GM23338 (cell line): ENCODE measurements at regions not wholly inside any gene's neighbourhood (a gene's known extent, or its start where the extent isn't known, plus 50 kb on each side); places are given as distances from the start of the nearest gene placed in this dataset.
A peak's percentile ranks its signal among the peaks of the same experiment; 100 is the strongest.

ENCODE experiments used
- ATAC-seq: fragments of 200-7000 bp; cut with Tn5 transposase; 3 replicates; pipeline ENCODE4 v1.9.1; 2020
- DNase-seq: peaks from one replicate; pipeline ENCODE4 v3.0.0-alpha.2; 2015; ENCODE audit warnings: low spot score
- H2AFZ ChIP-seq: fragments of 200-600 bp; sonication (generic); 2 replicates; pipeline ENCODE4 v1.8.0; 2016; ENCODE audit warnings: antibody characterized with exemption, mild to moderate bottlenecking, moderate library complexity
- H3F3A ChIP-seq: fragments of 200-600 bp; sonication (generic); replicated peaks from 2 replicates; pipeline ENCODE4 v1.8.0; 2017; ENCODE audit warnings: antibody characterized with exemption, mixed run types, low read depth
- H3K27ac ChIP-seq: fragments of 200-600 bp; sonication (generic); 2 replicates; pipeline ENCODE4 v1.6.1; 2016; ENCODE audit warnings: low read depth
- H3K27me3 ChIP-seq: fragments of 200-600 bp; sonication (generic); 2 replicates; pipeline ENCODE4 v1.8.0; 2016; ENCODE audit warnings: mild to moderate bottlenecking, mixed run types, moderate library complexity; ENCODE audit not compliant: insufficient read depth
- H3K36me3 ChIP-seq: fragments of 200-600 bp; sonication (generic); 2 replicates; pipeline ENCODE4 v1.8.0; 2016; ENCODE audit warnings: mild to moderate bottlenecking; ENCODE audit not compliant: insufficient read depth
- H3K4me1 ChIP-seq: fragments of 200-600 bp; sonication (generic); 2 replicates; pipeline ENCODE4 v1.8.0; 2016; ENCODE audit warnings: mild to moderate bottlenecking, moderate library complexity; ENCODE audit not compliant: insufficient read depth
- H3K4me2 ChIP-seq: fragments of 200-600 bp; sonication (generic); 2 replicates; pipeline ENCODE4 v1.7.1; 2017; ENCODE audit warnings: mixed run types
- H3K4me3 ChIP-seq: fragments of 200-600 bp; sonication (generic); 2 replicates; pipeline ENCODE4 v1.6.1; 2016; ENCODE audit warnings: mixed run types
- H3K79me2 ChIP-seq: fragments of 200-600 bp; sonication (generic); replicated peaks from 2 replicates; pipeline ENCODE4 v1.8.0; 2017; ENCODE audit warnings: mild to moderate bottlenecking; ENCODE audit not compliant: insufficient read depth
- H3K9me2 ChIP-seq: fragments of 200-600 bp; sonication (generic); 2 replicates; pipeline ENCODE4 v1.8.0; 2017; ENCODE audit not compliant: insufficient read depth
- H4K20me1 ChIP-seq: fragments of 200-600 bp; sonication (generic); replicated peaks from 2 replicates; pipeline ENCODE4 v1.8.0; 2017; ENCODE audit warnings: mild to moderate bottlenecking; ENCODE audit not compliant: insufficient read depth
- H3K27ac Mint-ChIP-seq: 2 replicates; pipeline ENCODE4 v1.8.0; 2020; ENCODE audit warnings: inconsistent platforms, mild to moderate bottlenecking, moderate library complexity, mixed read lengths
- H3K27me3 Mint-ChIP-seq: 3 replicates; pipeline ENCODE4 v1.8.0; 2022; ENCODE audit warnings: low read depth, mild to moderate bottlenecking, moderate library complexity, mixed read lengths, inconsistent platforms; ENCODE audit not compliant: insufficient read depth, poor library complexity
- H3K36me3 Mint-ChIP-seq: 3 replicates; pipeline ENCODE4 v1.8.0; 2021; ENCODE audit warnings: low read depth, mild to moderate bottlenecking, inconsistent platforms, moderate library complexity, mixed read lengths
- H3K4me1 Mint-ChIP-seq: 3 replicates; pipeline ENCODE4 v1.8.0; 2020; ENCODE audit warnings: mild to moderate bottlenecking, inconsistent platforms, mixed read lengths
- H3K4me3 Mint-ChIP-seq: 3 replicates; pipeline ENCODE4 v1.8.0; 2021; ENCODE audit warnings: moderate library complexity, mild to moderate bottlenecking, inconsistent platforms, mixed read lengths
- H3K9me3 Mint-ChIP-seq: 3 replicates; pipeline ENCODE4 v1.8.0; 2020; ENCODE audit warnings: moderate library complexity, mild to moderate bottlenecking, inconsistent platforms, mixed read lengths
- CTCF ChIP-seq, 2 experiments: fragments of 200-600 bp in 1 of 2; sonication (generic) in 1 of 2; conservative IDR thresholded peaks; 2 replicates each; pipeline versions ENCODE4 v1.5.1 to v1.6.1; 2016 to 2017; ENCODE audit warnings: antibody characterized with exemption in 2 of 2, low read depth in 2 of 2, mild to moderate bottlenecking in 2 of 2, moderate library complexity in 1 of 2
- EZH2 ChIP-seq: fragments of 200-600 bp; sonication (generic); IDR thresholded peaks from one replicate; pipeline ENCODE4 v1.8.0; 2017; ENCODE audit warnings: antibody characterized with exemption, mild to moderate bottlenecking, low read depth; ENCODE audit not compliant: unreplicated experiment
- EZH2phosphoT487 ChIP-seq: fragments of 200-600 bp; sonication (generic); IDR thresholded peaks from one replicate; pipeline ENCODE4 v1.8.1; 2018; ENCODE audit warnings: antibody characterized with exemption; ENCODE audit not compliant: unreplicated experiment
- JUNB ChIP-seq: IDR thresholded peaks from one replicate; pipeline ENCODE4 v1.6.1; 2016; ENCODE audit warnings: antibody characterized with exemption; ENCODE audit not compliant: unreplicated experiment
- POLR2AphosphoS5 ChIP-seq: IDR thresholded peaks from 2 replicates; pipeline ENCODE4 v1.6.1; 2016; ENCODE audit warnings: antibody characterized with exemption, low read depth
- ZNF114 ChIP-seq: fragments of 250-450 bp; sonication (Bioruptor Pico); IDR thresholded peaks from 2 replicates; pipeline ENCODE4 v1.5.0; 2020; ENCODE audit warnings: mild to moderate bottlenecking, moderate library complexity
- ZNF462 ChIP-seq: fragments of 250-450 bp; sonication (Bioruptor Pico); IDR thresholded peaks from 2 replicates; pipeline ENCODE4 v1.5.0; 2020; ENCODE audit warnings: mild to moderate bottlenecking, moderate library complexity

GRCh38 chr2:163877316-163877715 lies 141.5 kb upstream of the FIGN start:
- H3K4me2 ChIP-seq, result no peak overlapping the region

More at GRCh38 chr2:163877316-163877715, 141.5 kb upstream of the FIGN start:
- H3F3A ChIP-seq, result no peaks in the 10 kb centered on the region
- H3K4me3 ChIP-seq, result no peak overlapping the region
- H3K27ac ChIP-seq, result no peak overlapping the region
- H3K9me3 Mint-ChIP-seq, result peaks cover 3% of the 10 kb centered on the region; the same call in 1 of the 3 replicates
- H3K36me3 Mint-ChIP-seq, result no peaks in the 10 kb centered on the region
- H3K4me1 ChIP-seq, result peaks cover 3% of the 10 kb centered on the region; the same call in 1 of the 2 replicates
- no peaks in the 10 kb centered on the region for H3K9me2 ChIP-seq
- H3K4me3 Mint-ChIP-seq, result no peak overlapping the region
- TF ChIP-seq POLR2AphosphoS5 (no peak), EZH2 (no peak), ZNF462 (CRISPR knock-in tag) (no peak), ZNF114 (CRISPR knock-in tag) (no peak), EZH2phosphoT487 (no peak), CTCF (conservative IDR thresholded peaks at IDR 0.05; ENCODE audit: low read depth in 2 of 2) (no peak), JUNB (no peak)
- H3K4me1 Mint-ChIP-seq, result peaks cover 8% of the 10 kb centered on the region; the same call in 1 of the 3 replicates
- DNase-seq (peak; percentile 30), ATAC-seq (no peak)
- no peaks in the 10 kb centered on the region for H4K20me1 ChIP-seq
- no peaks in the 10 kb centered on the region for H3K79me2 ChIP-seq
- no peaks in the 10 kb centered on the region for H3K27me3 ChIP-seq
- H3K36me3 ChIP-seq, result no peaks in the 10 kb centered on the region
- no peak overlapping the region for H2AFZ ChIP-seq
- no peak overlapping the region; the same call in 1 of the 2 replicates for H3K27ac Mint-ChIP-seq
- H3K27me3 Mint-ChIP-seq, result no peaks in the 10 kb centered on the region
